ENCODE measurements at regions not wholly inside any gene's neighbourhood (a gene's known extent, or its start where the extent isn't known, plus 50 kb on each side); places are given as distances from the start of the nearest gene placed in this dataset.

- no peak for DNase-seq
Observed at GRCh38 chr13:65872448-65872847, 1357.7 kb downstream of the PCDH9 start.

GRCh38 chr13:65868884-65869283 lies 1361.3 kb downstream of the PCDH9 start:
- DNase-seq: no peak

- no peak for DNase-seq
Observed at GRCh38 chr13:65868099-65868498, 1362.0 kb downstream of the PCDH9 start.

DNA sequence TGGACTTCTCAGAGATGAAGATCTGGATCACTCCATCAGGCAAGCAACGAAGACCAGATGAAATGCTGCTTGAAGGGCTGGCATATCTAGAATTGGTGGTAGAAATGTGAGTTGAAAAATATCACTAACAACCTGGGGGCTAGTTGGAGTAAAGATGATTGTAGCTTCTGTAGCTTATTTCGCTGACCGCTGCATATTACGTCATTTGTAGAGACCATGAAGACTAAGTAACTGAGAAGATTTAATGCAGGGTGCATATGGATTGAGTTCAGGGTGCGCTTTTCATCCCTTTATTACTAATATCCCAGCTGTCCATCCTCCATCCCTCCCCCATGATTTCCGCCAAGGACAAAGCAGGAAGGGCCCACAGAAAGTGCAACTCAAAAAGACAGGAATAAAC lies 1364.0 kb downstream of the PCDH9 start:
- DNase-seq: no peak

DNA sequence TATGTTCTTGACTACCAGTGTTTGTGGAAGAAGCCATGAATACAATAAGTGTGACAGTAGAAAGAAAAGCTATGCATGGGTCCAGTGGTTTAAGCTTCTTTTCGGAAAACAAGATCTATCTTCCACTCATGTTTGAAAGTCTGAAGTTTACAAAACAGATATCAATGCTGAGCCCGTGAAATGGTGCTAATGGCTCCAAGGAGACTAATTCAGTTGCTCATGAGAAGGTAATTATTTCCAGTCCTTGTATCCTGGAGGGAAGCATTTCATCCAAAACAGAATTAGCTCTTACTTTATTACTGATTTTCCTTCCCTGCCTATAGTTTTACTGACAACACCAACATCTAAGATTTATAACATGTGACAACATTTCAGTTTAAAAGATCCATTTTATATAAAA lies 1364.9 kb downstream of the PCDH9 start:
- no peak for DNase-seq

DNA sequence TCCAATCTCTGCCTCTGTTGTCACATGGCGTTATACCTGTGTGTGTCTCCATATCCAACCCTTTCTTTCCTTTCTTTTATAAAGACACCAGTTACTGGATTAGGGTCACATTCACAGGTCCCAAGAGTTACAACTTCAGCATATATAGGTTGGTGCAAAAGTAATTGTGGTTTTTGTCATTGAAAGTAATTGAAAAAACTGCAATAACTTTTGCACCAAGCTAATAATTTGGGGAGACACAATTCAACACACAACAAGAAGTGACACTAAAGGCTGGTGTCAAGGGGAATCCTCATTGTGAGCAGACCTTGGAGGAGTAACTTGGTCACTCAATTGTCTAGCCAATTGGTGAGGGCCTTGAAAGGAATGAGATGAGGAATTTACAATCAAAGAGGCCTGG lies 1366.1 kb downstream of the PCDH9 start:
- DNase-seq: no peak

DNA sequence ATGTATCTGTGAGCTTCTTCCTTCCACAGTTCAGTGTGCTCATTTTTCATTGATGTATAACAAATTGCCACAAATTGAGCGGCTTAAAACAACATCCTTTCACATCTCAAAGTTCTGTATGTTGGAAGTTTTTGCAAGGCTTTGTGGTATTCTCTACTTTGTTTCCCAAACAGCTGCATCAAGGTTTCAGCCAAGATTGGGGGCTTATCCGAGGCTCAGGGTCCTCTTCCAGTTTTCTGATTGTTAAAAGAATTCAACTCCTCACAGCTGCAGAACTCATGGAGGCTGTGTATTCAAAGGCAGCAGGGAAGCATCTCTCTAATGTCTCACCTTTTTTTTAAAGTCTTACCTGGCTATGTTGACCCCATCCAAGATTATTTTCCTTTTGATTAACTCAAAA lies 1369.8 kb downstream of the PCDH9 start:
- DNase-seq: no peak

DNA sequence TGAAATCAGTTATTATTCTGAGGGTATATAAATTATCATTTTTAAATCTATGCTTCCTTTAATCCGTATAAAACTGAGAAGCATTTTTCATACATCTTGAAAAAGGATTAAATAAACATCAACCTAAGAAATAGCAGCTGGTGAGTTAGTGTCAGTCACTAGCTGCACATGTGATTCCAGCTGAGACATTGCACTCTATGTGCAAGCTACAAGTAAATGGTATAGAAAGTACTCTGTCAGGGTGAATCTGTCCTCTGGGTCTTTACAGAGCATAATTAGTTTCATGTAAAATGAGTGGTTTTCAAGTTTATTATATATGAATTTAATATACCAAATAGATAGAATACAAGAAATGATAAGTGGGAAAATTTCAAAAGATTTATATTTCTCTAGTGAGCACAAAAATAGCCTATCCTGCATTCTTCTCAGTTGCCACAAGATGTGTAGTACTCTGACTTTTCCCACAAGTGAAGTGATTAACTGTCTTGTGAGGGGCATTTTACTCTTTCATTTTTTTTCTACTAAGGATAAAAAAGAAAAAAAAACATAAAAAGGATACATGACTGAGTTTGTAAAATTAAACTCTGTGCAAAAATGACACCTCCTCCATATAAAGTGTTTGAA lies 1372.1 kb downstream of the PCDH9 start:
- DNase-seq: no peak

- DNase-seq: no peak
Observed at GRCh38 chr13:65856431-65856830, 1373.7 kb downstream of the PCDH9 start.

GRCh38 chr13:65855242-65855805 lies 1374.8 kb downstream of the PCDH9 start:
- no peak for DNase-seq

GRCh38 chr13:65854431-65854830 lies 1375.7 kb downstream of the PCDH9 start:
- no peak for DNase-seq

GRCh38 chr13:65844266-65844841 lies 1385.8 kb downstream of the PCDH9 start:
- DNase-seq: no peak

GRCh38 chr13:65843314-65843731 lies 1386.8 kb downstream of the PCDH9 start:
- DNase-seq: no peak

DNA sequence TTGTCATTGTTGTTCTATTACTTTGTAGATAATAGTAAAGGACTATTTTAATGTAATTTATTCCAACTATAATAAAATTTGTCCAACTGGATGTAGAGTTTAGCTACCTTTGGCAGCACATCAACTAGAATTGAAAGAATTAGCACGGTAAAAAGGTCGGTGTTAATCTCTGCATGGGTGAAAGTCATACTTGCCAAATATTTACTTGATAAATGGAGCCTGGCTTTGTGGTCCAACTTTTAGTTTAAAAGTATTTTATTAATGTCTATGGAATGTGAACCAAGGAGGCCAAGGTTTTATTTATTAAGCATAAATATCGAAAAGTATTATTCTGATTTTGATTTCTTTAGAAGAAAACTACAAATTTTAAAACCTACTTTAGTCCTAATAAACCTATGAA lies 1389.0 kb downstream of the PCDH9 start:
- DNase-seq: no peak

DNA sequence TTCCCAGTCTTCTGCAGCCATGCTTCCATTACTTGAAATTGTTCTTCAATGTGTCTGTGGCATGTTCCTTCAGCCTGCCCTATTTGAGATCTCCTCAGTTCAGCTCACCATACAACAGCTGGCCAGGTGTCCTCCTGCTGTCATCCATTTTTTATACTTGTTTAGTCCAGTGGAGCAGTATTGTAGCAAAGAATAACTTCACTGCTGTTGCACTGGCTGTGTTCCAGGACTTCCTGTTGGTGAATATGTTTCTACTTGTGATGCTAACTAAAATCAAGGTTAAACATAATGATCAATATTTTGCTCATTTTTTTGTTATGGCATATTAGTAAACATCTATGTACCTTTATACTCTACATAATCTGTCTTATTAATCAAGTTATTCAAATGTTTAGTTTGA lies 1394.1 kb downstream of the PCDH9 start:
- DNase-seq: no peak

DNA sequence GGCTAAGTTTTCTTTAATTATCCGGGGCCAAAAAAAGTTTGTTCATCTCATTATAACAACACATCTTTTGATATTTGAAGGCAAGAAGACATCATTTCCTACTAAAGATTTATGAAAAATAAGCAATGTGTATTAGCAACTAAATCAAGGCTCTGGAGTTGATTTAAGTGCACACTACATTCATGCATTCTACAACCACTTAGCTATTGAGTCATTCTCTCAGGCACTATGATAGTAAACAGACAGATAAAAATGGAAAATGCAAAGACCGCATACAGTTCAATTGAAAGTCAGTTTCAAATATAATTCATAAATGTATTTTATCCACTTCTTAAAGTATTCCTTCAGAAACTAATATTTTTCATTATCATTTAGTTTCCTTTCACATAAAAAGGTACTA lies 1395.2 kb downstream of the PCDH9 start:
- DNase-seq: no peak

GRCh38 chr13:65830411-65831205 lies 1399.5 kb downstream of the PCDH9 start:
- no peak for DNase-seq

DNA sequence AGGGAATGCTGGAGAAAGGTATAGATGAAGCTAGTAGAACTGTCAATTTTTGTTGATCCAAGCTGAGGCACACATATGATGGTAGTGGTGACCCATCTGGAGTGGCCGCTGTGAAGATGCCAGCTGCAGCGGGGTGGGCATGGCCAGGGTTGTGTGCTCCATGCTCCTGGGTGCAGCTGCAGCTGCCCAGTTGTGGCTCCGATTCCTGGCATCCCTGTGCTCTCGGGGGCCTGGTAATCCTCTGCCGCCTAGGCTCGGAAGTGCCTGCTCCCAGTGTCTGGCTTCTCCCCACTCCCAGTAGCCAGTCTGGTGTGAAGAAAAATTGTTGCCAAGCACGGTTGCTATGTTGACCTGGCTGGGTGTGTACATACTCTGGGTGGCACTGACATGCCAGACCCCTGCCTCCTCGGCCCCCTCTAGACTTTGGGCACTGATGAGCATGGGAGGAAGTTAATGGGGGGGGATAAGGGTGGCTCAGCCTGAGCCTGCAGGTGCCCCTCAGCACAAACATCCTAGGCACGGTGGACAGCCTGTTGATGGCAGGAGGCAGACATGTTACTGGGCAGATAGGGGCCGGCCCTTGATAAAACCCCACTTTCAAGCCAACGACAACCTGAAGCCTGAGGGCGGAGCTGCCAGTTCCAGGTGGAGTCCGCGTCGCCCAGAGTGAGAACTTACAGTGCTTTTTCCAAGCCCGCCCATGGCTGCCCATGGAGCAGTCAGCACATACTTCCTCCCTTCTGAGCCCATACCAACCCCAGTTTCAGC lies 1400.7 kb downstream of the PCDH9 start:
- no peak for DNase-seq

DNA sequence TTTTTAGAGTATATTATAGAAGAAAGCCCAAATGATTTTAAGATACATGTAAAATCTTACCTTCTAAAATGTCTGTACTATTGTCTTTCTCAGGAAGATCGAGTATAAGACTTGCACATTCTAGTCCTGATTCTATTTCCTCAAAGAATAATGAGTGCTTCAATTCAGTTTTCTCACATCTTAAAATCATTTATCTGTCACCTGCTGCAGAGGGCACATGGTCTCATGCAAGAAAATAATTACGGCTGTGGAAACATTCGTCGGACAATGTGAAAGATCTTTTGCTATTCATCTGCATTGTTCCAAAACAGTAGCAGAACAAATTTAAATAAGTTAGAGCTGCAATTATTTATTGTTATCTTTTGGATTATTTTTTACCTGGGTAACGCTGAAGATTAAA lies 1403.5 kb downstream of the PCDH9 start:
- DNase-seq: no peak

GRCh38 chr13:65825039-65825438 lies 1405.1 kb downstream of the PCDH9 start:
- no peak for DNase-seq

DNA sequence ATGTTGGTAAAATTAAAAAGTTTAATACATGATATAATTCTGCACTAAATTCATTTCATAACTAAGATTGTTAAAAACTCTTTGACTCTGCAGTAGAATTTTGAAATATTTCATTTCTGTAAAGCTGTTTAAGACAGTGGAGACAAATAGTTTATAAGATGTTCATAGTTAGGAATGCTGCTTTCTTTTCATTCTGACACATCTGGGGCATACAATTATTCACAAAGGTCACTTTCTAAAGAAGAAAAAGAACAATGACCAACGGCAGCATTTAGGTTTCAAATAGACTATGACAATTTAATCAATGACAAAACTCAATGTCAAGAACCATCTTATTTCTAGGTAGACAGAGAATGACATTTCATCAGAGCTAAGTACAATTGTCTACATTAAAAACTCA lies 1422.1 kb downstream of the PCDH9 start:
- DNase-seq: no peak

GRCh38 chr13:65803530-65804392 lies 1426.4 kb downstream of the PCDH9 start:
- DNase-seq: no peak

Measured in NCI-H446 (cell line).